ENCODE measurements at regions not wholly inside any gene's neighbourhood (a gene's known extent, or its start where the extent isn't known, plus 50 kb on each side); places are given as distances from the start of the nearest gene placed in this dataset.
"Not testable (repeated sequence)": the region's sequence is repeated elsewhere in the genome, so short reads cannot be mapped to it uniquely, and the experiment has no call there.

DNA sequence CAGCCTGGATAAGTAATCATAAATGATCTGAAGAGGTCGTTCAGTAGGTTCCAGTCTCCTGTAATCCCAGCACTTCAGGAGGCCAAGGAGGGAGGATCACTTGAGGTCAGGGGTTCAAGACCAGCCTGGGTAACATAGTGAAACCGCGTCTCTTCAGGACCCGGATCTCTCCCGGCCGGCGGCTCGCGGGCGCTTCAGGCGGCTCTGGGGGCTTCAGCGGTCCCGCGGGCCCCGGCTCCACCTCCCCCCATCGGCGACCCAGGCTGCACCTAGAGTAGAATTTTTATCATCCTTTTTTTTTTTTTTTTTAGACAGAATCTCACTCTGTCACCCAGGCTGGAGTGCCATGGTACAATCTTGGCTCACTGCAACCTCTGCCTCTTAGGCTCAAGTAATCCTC is 95.9 kb downstream of the ABCC12 start:
- intact Hi-C loops (cut with DNase I) = no loop called here
- no peak for DNase-seq (ENCODE audit: low spot score)

DNA sequence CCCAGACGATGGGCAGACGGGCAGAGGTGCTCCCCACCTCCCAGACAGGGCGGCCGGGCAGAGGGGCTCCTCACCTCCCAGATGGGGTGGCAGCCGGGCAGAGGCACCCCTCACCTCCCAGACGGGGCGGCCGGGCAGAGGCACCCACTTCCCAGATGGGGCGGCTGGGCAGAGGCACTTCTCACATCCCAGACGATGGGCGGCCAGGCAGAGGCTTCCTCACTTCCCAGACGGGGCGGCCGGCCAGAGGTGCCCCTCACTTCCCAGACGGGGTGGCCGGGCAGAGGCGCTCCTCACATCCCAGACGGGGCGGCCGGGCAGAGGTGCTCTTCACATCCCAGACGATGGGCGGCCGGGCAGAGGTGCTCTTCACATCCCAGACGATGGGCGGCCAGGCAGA is 96.6 kb downstream of the ABCC12 start:
- intact Hi-C loops (cut with DNase I); DNase-seq (ENCODE audit: low spot score): not testable (repeated sequence)

DNA sequence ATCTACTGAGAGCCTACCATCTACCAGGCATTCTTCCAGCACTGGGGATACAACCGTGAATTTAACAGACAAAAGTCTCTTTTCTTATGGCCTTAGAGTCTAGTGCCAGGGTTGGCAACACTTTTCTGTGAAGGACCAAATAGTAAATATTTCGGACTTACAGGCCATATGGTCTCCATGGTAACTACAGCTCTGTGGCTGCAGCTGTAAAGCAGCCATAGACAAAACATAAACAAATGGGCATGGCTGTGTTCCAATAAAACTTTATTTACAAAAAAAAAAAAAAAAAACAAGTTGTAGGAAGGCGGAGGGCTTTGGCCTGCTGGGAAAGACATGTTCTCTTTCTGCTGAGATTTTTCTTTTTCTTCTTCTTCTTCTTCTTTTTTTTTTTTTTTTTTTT is 98.7 kb downstream of the ABCC12 start:
- no peak for DNase-seq (ENCODE audit: low spot score)
- intact Hi-C loops (cut with DNase I) = no loop called here

DNA sequence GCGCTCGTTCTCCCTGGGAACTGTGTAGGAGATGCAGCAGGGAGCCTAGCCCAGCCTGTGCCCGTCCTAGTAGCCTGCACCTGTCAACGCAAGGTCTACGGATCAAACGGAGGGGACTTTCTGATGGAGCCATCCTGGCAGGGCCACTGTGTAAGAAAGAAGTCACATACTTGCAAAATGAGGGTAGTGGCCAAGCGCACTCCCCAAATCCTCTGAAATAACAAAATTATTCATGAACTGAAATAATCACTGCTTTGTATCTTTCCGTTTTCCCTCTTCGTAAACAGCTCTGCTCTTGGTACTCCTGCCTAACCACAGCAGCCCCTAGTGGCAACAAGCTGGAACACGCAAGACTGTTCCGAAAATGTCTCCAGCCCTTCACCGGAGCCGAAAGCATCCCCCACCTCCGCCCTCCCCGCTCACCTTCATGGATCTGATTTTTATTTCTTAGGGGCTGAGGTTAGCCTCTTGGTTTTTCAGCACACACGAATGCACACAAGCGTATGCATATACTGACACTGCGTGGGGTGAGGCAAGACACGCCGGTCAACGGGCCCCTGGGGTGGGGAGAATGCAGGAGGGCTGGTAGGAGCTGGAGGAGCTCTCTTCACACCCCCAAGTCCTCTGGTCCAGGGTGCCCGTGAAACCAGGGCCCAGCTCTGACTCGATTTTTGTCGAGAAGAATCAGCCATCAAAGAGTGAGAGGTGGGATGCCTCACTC is 100.8 kb downstream of the ABCC12 start:
- no peak for DNase-seq (ENCODE audit: low spot score)
- intact Hi-C loops (cut with DNase I) = no loop called here

DNA sequence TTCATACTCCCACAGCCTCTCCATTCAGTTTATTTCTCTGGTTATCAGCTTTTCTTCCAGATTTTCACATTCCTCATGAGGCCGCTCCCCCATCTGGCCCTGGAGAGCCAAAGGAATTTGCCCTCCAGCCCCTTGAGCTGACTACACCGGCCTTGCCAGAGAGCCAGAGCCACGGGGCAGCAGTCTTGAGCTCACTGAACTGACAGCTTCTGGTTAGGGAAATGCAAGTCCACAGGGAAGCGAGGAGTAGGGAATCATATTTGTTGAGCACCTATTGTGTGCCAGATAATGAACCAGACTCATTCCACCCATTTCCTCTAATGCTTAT is 102.4 kb downstream of the ABCC12 start:
- intact Hi-C loops (cut with DNase I) = no loop called here
- no peak for DNase-seq (ENCODE audit: low spot score)

DNA sequence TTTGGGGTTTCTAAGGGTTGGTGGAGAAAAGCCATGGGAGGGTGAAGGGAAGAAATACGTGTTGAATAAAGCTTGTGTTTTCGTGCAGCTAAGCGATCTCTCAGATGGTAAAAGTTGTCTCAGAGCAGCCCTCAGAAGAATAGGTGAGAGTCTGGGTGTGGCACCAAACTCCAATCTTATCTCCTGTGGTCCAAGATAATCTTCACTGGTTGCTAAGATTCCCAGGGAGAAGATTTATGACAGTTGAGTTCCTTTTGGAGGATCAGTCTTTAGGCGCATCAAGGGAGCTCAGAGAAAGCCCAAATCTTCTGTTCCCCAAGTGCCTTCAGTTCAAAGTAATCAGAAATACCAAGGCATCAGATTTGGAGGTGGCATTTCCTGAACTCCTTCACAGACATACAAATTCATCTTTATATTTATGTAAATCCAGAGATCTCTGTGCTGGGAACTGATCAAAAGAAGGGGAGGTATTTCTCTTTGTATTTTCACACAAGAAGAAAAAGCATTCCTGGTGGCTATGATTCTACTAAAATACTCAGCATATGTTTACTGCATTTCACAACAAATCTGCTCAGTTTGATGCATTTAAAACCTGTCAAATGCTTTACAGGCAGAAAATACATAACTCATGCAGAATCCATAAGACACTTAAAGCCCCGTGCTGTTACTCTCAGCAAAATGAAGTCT is 102.9 kb downstream of the ABCC12 start:
- DNase-seq (ENCODE audit: low spot score) = no peak
- intact Hi-C loops (cut with DNase I) = no loop called here

DNA sequence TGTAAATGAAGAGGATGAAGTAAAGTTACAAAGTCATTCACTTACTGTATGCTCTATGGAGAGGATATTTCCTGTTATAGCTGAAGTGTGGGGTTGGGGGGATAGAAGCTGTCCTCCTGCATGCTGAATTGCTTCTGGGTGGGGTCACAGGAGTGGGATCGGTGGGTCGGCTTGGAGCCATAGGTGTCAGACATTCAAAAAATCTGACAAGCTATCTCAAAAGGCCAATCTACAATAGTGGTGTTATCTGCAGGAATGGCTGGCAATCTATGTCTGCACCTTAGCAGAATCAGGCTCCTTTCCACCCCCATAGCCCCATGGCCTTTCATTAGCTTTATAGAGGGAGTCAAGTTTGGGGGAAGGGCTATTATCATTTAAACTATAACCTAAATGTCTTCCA is 104.9 kb downstream of the ABCC12 start:
- intact Hi-C loops (cut with DNase I) = no loop called here

DNA sequence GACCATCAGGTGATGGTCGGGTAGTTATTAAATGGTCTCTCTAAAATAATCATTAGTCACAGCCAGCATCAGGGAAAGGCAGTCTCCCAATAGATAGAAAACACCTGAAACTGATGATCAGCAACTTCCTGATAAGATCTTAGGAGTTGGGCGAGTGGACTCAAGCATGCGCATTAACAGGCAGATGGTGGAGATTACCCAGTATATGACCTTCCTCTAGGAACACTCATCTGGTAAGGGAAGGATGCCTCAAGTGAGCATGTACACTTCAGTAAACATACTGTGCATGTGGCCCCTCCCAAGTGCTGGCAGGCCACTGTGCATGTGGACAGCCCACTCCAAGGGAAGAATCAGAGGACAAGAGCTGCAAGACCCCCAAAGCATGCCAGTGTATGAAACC is 105.9 kb downstream of the ABCC12 start:
- no peak for DNase-seq (ENCODE audit: low spot score)
- intact Hi-C loops (cut with DNase I) = no loop called here

More for the DNA sequence above, 104.9 kb downstream of the ABCC12 start:
- no peak for DNase-seq (ENCODE audit: low spot score)

DNA sequence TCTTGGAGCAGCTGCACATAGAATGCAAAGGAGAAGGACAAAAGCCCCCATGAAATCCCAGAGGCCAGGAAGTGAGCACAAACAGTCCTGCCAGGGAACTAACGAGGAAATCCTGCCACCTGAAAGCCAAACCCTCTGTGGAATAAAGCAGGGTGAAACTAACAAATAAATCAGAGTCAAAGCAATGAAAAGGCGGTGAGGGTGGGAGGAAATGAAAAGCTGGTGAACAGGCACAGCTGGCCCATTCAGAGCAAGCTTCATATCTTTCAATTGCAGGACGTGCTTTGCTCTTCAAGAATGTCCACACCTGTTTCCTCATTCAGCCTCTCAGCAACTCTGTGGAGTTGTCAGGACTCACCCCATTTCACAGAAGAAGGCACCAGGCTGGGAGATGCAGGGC is 108.1 kb downstream of the ABCC12 start:
- intact Hi-C loops (cut with DNase I) = no loop called here
- no peak for DNase-seq (ENCODE audit: low spot score)

DNA sequence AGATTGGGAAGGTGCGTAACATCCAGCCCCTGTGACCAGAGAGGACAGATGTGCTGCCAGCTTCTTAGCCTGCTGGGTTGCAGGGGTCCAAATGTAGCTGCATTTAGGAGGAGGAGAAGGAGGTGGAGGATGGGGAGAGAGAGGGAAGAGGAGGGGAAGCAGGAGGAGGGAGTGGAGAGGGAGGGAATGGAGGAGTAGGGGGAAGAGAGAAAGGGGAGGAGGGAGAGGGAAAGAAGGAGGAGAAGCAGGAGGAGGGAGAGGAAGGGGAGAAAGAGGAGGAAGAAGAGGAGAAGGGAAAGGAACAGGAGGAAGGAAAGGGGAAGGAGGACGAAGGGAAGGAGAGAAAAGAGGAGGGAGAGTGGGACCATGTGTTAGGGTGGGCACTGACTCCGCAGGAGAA is 108.6 kb downstream of the ABCC12 start:
- intact Hi-C loops (cut with DNase I) = no loop called here
- DNase-seq (ENCODE audit: low spot score) = no peak

DNA sequence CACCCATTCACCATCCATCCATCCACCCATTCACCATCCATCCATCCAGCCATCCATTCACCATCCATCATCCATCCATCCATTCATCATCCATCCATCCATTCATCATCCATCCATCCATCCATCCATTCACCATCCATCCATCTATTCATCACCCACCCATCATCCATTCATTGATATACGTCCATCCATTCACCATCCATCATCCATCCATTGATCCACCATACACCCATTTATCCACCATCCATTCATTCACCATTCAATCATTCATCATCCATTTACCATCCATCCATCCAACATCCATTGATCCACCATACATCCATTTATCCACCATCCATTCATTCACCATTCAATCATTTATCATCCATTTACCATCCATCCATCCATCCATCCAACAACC is 111.7 kb downstream of the ABCC12 start:
- DNase-seq (ENCODE audit: low spot score) = no peak
- intact Hi-C loops (cut with DNase I) = no loop called here

DNA sequence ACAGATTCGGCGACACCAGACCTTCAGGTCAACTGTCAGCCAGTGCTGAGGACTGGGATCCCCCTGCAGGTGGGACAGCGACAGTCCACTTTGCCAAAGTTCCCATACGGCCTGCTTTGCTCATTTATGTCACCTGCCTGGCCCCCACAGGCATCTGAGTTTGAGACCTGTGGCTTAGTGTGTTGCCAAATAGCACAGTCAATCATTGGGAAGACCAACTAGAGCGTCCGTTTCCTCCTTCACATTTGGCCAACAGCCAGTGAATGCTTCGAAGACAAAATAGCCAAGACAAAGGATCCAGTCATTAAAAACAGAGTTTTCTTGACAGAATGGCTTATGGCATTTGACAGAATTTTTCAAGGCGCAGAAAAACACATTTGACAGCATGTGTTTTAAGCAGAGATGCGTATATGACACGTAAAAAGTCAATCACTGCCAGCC is 113.8 kb downstream of the ABCC12 start:
- DNase-seq (ENCODE audit: low spot score) = no peak
- intact Hi-C loops (cut with DNase I) = no loop called here

DNA sequence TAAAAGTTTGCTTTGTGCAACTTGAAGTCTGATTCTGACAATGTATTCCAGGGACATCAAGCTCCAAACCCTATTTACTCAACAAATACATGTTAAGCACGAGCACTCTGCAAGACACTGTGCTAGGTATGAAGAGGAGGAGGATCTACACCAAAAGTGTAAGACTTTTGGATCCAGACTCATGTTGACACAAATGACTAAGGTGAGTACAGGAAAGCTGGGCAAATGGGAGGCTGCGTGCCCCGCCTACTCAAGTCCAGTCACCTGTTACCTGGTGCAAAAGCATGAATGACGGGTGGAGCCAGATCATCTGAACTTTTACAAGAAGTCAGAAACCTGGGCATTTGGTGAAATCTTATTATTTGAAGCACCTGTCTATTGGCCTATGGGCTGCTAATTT is 120.7 kb downstream of the ABCC12 start:
- DNase-seq (ENCODE audit: low spot score) = no peak
- intact Hi-C loops (cut with DNase I) = no loop called here

DNA sequence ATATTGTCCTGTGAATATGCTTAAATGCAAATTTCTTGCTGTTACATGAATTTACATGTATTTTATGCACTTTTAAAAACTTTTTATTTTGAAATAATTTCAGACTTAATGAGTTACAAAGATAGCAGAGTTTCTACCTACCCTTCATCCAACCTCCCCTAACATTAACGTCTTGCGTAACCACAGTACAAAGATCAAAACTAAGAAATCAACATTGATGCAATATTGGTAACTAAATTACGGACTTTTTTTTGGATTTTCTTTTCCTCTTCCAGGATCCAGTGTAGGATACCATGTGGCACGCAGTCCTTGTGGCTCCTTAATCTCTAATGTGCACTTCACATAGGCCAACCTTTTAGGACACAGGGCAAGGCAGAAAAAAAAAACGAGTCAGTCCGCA is 124.9 kb downstream of the ABCC12 start:
- intact Hi-C loops (cut with DNase I) = no loop called here

DNA sequence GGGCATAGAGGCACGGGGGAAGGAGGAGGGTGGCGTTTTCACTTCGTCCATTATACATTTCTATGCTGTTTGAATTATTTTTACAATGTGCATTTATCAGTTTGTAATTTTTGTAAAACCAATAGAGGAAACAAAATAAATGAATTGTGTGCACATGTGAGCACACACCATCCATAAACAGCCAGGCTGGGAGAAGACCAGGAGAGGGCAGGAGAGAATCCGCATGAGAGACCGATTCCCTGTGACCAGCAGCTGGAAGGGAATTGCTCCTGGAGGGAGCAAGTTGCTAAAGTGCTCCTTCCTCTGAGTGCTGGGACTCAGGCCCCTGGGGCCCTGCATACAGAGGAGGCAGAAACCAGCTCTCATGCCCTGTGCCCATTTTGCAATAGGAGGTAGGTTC is 126.0 kb downstream of the ABCC12 start:
- intact Hi-C loops (cut with DNase I) = no loop called here
- DNase-seq (ENCODE audit: low spot score) = no peak

More for the DNA sequence above, 124.9 kb downstream of the ABCC12 start:
- no peak for DNase-seq (ENCODE audit: low spot score)

DNA sequence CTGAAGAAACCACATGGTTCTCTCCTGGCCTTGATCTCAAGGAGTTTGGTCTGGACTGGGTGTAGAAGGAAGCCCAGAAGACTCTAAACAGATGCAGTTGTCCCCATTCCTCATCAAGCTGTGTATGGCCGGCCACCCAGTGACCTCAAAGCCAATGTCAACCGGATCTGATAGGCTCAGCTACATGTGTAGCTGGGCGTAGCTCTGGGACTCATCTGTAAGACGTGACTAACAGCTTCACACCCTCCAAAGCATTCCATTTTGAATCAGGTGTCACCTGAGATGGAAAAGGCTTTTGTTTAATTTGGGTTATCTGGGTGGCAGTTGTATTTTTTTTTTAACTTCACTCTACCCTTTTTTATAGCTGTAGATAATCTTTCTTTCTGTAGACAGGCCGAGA is 130.4 kb downstream of the ABCC12 start:
- no peak for DNase-seq (ENCODE audit: low spot score)
- intact Hi-C loops (cut with DNase I) = no loop called here

DNA sequence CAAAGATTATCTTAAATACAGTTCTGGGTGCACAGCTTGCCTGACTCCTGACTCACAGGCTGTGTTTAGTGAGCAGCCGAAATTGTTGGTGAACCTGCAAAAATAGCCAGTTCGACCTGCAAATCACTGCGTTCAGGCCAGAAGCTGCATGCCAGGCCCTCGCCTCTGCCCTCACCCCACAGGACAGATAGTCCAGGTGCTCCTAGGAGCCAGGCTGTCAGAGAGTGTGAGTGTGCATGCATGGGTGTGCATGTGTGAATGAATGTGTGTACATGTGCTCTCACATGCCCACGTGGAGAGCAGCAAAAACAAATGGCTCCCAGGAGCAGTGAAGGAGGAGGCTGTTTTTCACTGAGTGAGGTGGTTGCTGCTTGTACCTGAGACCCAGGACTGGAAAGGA is 131.8 kb downstream of the ABCC12 start:
- intact Hi-C loops (cut with DNase I) = no loop called here
- no peak for DNase-seq (ENCODE audit: low spot score)

DNA sequence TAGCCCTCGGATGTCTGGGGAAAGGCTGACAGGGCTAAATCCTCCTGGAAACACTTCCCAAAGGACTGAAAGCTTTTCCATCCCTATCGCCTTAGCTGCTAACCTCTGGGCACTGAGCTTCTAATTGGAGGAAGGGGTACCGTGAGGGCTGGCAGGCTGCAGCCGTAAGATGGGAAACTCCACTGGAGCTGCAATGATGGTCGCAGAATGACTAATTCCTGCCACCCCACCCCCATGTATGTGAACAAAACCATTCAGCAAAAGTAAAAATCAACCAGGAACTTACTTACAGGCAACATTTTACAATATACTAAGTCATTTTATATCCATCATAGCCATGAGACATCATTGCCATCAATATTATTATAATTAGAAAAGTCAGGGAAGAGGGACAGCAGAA is 133.3 kb downstream of the ABCC12 start:
- intact Hi-C loops (cut with DNase I) = no loop called here
- DNase-seq (ENCODE audit: low spot score) = no peak

DNA sequence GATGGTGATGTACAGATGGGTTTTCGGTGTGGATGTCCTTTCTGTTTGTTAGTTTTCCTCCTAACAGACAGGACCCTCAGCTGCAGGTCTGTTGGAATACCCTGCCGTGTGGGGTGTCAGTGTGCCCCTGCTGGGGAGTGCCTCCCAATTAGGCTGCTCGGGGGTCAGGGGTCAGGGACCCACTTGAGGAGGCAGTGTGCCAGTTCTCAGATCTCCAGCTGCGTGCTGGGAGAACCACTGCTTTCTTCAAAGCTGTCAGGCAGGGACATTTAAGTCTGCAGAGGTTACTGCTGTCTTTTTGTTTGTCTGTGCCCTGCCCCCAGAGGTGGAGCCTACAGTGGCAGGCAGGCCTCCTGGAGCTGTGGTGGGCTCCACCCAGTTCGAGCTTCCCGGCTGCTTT is 135.2 kb downstream of the ABCC12 start:
- DNase-seq (ENCODE audit: low spot score); intact Hi-C loops (cut with DNase I): not testable (repeated sequence)

DNA sequence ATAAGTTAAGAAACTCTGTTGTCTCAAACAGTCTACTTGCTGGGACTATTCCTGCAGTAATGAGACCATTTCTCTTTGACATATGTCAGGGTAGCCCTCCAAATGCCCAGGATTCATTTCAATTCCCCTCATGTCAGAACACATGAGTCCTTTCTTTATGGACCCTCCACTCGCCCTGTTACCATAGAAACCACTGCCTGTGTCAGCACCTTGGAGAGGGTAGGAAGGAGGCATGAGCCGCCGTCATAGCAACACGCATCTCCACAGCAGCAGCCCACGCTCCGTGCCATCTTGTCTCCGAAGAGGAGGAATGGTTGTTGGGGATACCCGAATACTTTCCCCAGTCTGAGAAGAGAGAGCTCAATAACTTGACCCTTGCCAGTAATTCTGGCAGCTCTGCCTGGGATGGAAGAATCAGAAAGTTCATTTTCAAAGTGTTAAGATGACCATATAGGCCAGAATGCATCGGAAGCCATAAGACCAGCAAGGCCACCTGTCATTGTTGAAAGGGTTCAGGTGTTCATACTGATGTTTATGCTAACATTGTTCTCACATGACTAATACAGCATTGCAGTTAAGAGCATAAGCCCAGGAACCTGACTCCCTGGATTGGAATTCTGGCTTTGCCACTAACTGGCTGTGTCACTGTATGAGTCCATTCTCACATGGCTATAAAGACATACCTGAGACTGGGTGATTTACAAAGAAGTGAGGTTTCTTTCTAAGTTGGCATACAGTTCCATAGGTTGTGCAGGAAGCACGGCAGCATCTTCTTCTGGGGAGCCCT is 141.3 kb downstream of the ABCC12 start:
- DNase-seq (ENCODE audit: low spot score) = no peak
- intact Hi-C loops (cut with DNase I) = no loop called here

DNA sequence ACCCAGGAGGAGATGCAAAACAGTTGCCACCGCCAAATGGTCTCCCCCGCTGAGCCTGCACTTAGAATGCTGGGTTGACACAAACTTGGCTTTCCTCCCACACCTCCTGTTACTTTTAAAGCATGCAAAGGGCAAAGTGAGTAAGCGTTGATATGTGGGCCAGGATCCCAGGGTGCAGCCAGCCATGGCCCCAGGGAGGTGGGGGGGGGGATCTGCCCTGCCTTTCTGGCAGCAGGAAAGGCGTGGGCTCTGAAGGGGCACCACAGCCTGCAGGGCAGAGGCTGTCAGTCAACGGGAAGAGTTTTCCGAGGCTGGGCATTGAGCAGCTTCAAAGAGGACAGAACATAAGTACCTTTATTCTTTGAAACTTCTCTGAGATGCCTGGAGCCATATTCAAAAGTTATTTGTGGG is 142.3 kb downstream of the ABCC12 start:
- no peak for DNase-seq (ENCODE audit: low spot score)
- intact Hi-C loops (cut with DNase I) = no loop called here

Measured in posterior vena cava (tissue), 2 donors.